AG04450 (cell line): ENCODE measurements at regions not wholly inside any gene's neighbourhood (a gene's known extent, or its start where the extent isn't known, plus 50 kb on each side); places are given as distances from the start of the nearest gene placed in this dataset.

Source experiments
- CTCF ChIA-PET: fragments of 300-600, 350-600 bp; formaldehyde crosslinking; extraction: SDS; loops from one replicate; lab custom pipeline; 2022; ENCODE audit warnings: antibody characterized with exemption, inconsistent platforms; lab: Charles Lee
- POLR2A ChIA-PET: fragments of 350-600 bp; formaldehyde crosslinking; extraction: SDS; loops from one replicate; lab custom pipeline; 2021; ENCODE audit warnings: antibody characterized with exemption, inconsistent platforms; lab: Yijun Ruan, JAX
- DNase-seq: peaks from one replicate; pipeline ENCODE4 v3.0.0-alpha.2; 2011; ENCODE audit warnings: low read depth, low spot score
- H3K27ac ChIP-seq: one replicate; pipeline ENCODE4 v1.5.1; 2012; ENCODE audit warnings: low read depth, low read length, control low read depth
- H3K27me3 ChIP-seq: one replicate; pipeline ENCODE4 v1.6.0; 2012; ENCODE audit warnings: low read length; ENCODE audit not compliant: control insufficient read depth, insufficient read depth
- H3K4me3 ChIP-seq: 2 replicates; pipeline ENCODE4 v1.5.1; 2011; ENCODE audit warnings: mild to moderate bottlenecking, low read depth, low read length, control low read depth
- H3K9me3 ChIP-seq: 2 replicates; pipeline ENCODE4 v1.5.1; 2012; ENCODE audit warnings: low read length; ENCODE audit not compliant: control insufficient read depth, insufficient read depth
- TF ChIP-seq, protein P1 (sequence below): IDR thresholded peaks from 2 replicates; pipeline ENCODE4 v1.5.1; 2011; ENCODE audit warnings: low read depth, low read length, control low read depth, inconsistent platforms

DNA sequence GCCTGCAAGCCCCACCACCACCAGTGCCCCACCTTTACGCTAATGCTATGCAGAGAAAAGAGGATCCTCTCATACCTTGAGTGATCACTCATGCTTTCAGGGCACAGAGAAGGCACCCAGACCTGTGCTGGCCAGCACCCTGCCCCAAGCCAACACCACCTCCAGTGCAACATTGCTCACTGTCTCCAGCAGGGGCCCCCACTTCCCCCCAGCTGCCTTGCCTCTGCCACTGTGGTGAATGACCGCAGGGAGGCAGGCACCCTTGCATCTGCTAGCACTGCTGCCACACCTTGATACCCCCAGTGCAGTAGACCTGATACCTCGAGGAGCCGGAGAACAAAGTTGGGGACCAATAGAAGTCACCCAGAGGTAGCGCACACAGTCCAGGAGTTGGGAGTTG, 139.2 kb upstream of the PLN start:
- CTCF ChIA-PET: no interaction called here
- H3K27me3 ChIP-seq: no peaks in the 10 kb centered on the region
- no peaks in the 10 kb centered on the region for H3K9me3 ChIP-seq
- no peak for DNase-seq
- TF ChIP-seq, protein P1, sequence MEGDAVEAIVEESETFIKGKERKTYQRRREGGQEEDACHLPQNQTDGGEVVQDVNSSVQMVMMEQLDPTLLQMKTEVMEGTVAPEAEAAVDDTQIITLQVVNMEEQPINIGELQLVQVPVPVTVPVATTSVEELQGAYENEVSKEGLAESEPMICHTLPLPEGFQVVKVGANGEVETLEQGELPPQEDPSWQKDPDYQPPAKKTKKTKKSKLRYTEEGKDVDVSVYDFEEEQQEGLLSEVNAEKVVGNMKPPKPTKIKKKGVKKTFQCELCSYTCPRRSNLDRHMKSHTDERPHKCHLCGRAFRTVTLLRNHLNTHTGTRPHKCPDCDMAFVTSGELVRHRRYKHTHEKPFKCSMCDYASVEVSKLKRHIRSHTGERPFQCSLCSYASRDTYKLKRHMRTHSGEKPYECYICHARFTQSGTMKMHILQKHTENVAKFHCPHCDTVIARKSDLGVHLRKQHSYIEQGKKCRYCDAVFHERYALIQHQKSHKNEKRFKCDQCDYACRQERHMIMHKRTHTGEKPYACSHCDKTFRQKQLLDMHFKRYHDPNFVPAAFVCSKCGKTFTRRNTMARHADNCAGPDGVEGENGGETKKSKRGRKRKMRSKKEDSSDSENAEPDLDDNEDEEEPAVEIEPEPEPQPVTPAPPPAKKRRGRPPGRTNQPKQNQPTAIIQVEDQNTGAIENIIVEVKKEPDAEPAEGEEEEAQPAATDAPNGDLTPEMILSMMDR: no peak
- no peak overlapping the region for H3K27ac ChIP-seq
- no peak overlapping the region for H3K4me3 ChIP-seq
- POLR2A ChIA-PET: no interaction called here

DNA sequence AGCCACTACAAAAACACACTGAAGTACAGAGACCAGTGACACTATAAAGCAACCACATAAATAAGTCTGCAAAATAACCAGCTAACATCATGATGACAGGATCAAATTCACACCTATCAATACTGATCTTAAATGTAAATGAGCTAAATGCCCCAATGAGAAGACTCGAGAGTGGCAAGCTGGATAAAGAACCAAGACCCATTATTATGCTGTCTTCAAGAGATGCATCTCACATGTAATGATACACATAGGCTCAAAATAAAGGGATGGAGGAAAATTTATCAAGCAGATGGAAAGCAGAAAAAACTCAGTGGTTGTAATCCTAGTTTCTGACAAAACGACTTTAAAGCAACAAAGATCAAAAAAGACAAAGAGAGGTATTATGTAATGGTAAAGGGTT, 138.1 kb upstream of the PLN start:
- ChIA-PET CTCF (no interaction called here), POLR2A (no interaction called here)
- no peak overlapping the region for H3K27ac ChIP-seq
- no peak for DNase-seq
- H3K9me3 ChIP-seq: no peaks in the 10 kb centered on the region
- no peaks in the 10 kb centered on the region for H3K27me3 ChIP-seq
- TF ChIP-seq, protein P1: no peak
- no peak overlapping the region for H3K4me3 ChIP-seq
